CD1c-positive myeloid dendritic cell (primary cell): ENCODE measurements at regions not wholly inside any gene's neighbourhood (a gene's known extent, or its start where the extent isn't known, plus 50 kb on each side); places are given as distances from the start of the nearest gene placed in this dataset.
A peak's percentile ranks its signal among the peaks of the same experiment; 100 is the strongest.
"Not testable (repeated sequence)": the region's sequence is repeated elsewhere in the genome, so short reads cannot be mapped to it uniquely, and the experiment has no call there.

Experiments
- DNase-seq: peaks from one replicate; pipeline ENCODE4 v3.0.0-alpha.2; 2016; ENCODE audit errors: extremely low spot score

- DNase-seq: no peak
Observed at GRCh38 chr14:50018201-50018932, 98.0 kb downstream of the VCPKMT start.

DNA sequence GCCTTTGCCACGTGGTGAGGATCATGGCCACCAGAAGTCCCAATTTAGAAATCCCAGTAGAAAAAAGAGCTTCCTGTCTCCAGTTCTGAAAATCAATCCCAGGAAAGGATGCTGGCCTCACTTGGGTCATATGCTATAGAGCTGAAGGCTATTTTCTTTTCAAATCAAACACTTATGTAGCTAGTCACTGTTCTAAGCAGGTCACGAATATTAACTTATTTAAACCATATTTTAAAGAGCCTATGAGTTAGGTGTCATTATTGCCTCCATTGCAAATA is 97.5 kb downstream of the VCPKMT start:
- DNase-seq: no peak

GRCh38 chr14:50020184-50020583 is 96.2 kb downstream of the VCPKMT start:
- no peak for DNase-seq

DNA sequence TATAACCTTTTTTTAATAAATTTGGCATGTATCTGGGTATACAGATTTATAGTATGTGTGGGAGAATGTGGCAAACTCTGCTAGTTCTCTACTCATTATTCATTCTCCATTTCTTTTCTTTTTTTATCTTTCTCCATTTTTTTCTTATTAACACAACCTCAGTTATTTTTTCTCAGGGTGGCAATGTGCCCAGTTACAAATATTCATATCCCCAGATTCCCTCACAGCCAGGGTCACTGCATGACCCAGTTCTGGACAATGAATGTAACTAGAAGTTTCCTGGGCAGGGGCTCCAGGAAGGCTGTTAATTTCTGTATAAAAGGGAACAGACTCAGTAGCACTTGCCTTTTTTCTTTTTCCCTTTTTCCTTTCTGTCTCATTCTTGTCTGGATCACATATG is 95.6 kb downstream of the VCPKMT start:
- no peak for DNase-seq

GRCh38 chr14:50021261-50022031 is 94.9 kb downstream of the VCPKMT start:
- DNase-seq: peak; percentile 44

DNA sequence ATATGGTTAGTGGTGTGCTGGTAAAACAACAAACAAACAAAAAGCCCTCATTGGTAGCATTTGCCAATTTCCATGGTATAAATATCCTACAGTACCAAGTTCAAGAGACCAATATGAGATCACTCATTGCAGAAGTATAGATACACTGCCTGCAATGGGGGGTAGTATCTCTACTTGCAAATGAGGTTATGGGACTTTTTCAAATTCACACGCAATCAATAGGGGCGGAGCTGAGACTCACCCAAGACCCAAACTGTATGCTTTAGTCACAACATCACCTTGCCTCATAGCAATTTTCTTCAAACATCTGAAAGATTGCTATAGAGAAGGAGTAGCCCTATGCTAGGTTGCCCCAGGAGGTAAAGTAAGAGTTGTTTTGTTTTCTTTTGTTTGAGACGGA is 93.7 kb downstream of the VCPKMT start:
- no peak for DNase-seq

GRCh38 chr14:50023671-50024490 is 92.5 kb downstream of the VCPKMT start:
- DNase-seq: no peak

GRCh38 chr14:50025073-50025472 is 91.3 kb downstream of the VCPKMT start:
- DNase-seq: no peak

- DNase-seq: no peak
Observed at GRCh38 chr14:50025776-50026175, 90.6 kb downstream of the VCPKMT start.

- DNase-seq: no peak
Observed at GRCh38 chr14:50026396-50026795, 90.0 kb downstream of the VCPKMT start.

- DNase-seq: no peak
Observed at GRCh38 chr14:50027816-50028215, 88.6 kb downstream of the VCPKMT start.

GRCh38 chr14:50028458-50028857 is 87.9 kb downstream of the VCPKMT start:
- no peak for DNase-seq

DNA sequence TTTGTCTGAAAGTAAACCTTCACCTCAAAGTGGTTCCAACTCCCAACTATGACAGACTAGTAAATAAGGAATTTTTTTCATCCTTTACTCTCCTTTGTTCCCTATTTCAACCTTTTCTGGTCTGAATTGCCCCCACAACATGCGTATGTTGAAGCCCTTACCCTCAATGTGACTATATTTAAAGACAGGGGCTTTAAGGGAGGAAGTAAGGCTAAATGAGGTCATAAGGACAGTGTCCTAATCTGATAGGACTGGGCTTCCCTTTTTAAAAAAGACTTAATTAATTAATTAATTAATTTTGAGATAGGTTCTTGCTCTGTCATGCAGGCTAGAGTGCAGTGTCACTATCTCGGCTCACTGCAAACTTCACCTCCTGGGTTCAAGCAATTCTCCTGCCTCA is 86.3 kb downstream of the VCPKMT start:
- peak; percentile 64 for DNase-seq

- not testable (repeated sequence) for DNase-seq
Observed at GRCh38 chr14:50030911-50031310, 85.5 kb downstream of the VCPKMT start.

GRCh38 chr14:50031602-50032313 is 84.6 kb downstream of the VCPKMT start:
- DNase-seq: peak; percentile 62

DNA sequence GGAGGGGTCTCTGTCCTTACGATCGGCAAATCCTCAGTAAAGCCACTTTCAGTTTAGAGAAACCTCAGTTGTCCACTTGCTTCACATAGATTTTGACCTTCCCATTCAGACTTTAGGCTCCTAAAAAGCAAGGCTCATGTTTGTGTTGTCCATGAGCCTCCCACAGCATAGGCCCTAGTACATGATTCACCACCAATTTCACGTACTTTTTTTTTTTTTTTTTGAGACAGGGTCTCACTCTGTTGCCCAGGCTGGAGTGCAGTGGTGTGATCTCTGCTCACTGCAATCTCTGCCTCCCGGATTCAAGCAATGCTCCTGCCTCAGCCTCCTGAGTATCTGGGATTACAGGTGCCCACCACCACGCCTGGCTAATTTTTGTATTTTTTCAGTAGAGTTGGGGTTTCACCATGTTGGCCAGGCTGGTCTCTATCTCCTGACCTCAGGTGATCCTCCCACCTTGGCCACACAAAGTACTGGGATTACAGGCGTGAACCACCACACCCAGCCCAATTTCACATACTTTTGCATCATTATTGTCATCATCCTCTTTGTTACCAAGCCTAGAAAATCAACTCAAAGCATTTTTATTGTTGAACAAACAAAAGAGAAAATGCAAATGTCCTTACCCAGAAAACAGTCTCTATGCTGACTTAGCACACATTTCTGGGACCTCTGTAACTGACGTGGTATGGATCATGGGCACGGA is 83.8 kb downstream of the VCPKMT start:
- DNase-seq: not testable (repeated sequence)

GRCh38 chr14:50035214-50035613 is 81.2 kb downstream of the VCPKMT start:
- DNase-seq: no peak

GRCh38 chr14:50036211-50036610 is 80.2 kb downstream of the VCPKMT start:
- DNase-seq: no peak

DNA sequence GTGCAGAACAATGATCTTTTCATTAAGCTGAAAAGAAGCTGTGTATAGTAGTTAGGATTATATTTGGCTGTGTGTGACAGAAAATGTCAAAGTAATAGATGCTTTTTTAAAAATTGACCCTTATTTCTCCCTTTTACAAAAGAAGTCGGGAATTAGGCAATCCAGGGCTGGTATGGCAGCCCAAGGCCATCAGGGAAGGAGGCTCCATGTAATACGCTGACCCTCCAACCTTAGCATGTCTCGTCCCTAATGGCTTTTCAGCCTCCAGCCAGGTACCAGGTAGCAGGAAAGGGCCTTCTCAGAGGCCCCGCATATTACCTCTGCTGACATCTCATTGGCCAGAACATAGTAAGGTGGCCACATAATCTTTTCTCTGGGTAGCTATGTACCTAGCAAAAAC is 79.7 kb downstream of the VCPKMT start:
- no peak for DNase-seq

GRCh38 chr14:50037240-50037639 is 79.1 kb downstream of the VCPKMT start:
- DNase-seq: no peak

- DNase-seq: peak; percentile 92
Observed at GRCh38 chr14:50037852-50038251, 78.5 kb downstream of the VCPKMT start.
